ENCODE measurements at regions not wholly inside any gene's neighbourhood (a gene's known extent, or its start where the extent isn't known, plus 50 kb on each side); places are given as distances from the start of the nearest gene placed in this dataset.
A peak's percentile ranks its signal among the peaks of the same experiment; 100 is the strongest.

GRCh38 chr18:59954755-59955156 lies 55.0 kb downstream of the PMAIP1 start:
- TF ChIP-seq EZH2phosphoT487 (IDR thresholded peaks at IDR 0.05; ENCODE audit: borderline replicate concordance, low read depth), result no peak
- TF ChIP-seq, protein P1, sequence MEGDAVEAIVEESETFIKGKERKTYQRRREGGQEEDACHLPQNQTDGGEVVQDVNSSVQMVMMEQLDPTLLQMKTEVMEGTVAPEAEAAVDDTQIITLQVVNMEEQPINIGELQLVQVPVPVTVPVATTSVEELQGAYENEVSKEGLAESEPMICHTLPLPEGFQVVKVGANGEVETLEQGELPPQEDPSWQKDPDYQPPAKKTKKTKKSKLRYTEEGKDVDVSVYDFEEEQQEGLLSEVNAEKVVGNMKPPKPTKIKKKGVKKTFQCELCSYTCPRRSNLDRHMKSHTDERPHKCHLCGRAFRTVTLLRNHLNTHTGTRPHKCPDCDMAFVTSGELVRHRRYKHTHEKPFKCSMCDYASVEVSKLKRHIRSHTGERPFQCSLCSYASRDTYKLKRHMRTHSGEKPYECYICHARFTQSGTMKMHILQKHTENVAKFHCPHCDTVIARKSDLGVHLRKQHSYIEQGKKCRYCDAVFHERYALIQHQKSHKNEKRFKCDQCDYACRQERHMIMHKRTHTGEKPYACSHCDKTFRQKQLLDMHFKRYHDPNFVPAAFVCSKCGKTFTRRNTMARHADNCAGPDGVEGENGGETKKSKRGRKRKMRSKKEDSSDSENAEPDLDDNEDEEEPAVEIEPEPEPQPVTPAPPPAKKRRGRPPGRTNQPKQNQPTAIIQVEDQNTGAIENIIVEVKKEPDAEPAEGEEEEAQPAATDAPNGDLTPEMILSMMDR (IDR thresholded peaks at IDR 0.05), result no peak
- no peak for TF ChIP-seq CHD2 (IDR thresholded peaks at IDR 0.05; ENCODE audit: low read length, partially characterized antibody)
- TF ChIP-seq, protein P2, sequence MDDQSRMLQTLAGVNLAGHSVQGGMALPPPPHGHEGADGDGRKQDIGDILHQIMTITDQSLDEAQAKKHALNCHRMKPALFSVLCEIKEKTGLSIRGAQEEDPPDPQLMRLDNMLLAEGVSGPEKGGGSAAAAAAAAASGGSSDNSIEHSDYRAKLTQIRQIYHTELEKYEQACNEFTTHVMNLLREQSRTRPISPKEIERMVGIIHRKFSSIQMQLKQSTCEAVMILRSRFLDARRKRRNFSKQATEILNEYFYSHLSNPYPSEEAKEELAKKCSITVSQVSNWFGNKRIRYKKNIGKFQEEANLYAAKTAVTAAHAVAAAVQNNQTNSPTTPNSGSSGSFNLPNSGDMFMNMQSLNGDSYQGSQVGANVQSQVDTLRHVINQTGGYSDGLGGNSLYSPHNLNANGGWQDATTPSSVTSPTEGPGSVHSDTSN (IDR thresholded peaks at IDR 0.05), result peak; percentile 46
- TF ChIP-seq RCOR1 (IDR thresholded peaks at IDR 0.05; ENCODE audit: low read length), result no peak
- TF ChIP-seq POLR2AphosphoS5 (IDR thresholded peaks at IDR 0.05; ENCODE audit: low read depth, low read length), result no peak
- TF ChIP-seq EP300 (IDR thresholded peaks at IDR 0.05; ENCODE audit: borderline replicate concordance in 1 of 2, low read depth in 1 of 2, low read length in 1 of 2), result peak in 1 of 2 experiments; percentile 53; a peak in 1 of 4 replicates
